Stimulated activated CD8-positive, alpha-beta memory T cell treated with anti-CD3 and anti-CD28 coated beads, Interleukin-12 subunit alpha, Interleukin-12 subunit beta, amount 100 ng/mL, for 24 hours (primary cell): ENCODE measurements at regions not wholly inside any gene's neighbourhood (a gene's known extent, or its start where the extent isn't known, plus 50 kb on each side); places are given as distances from the start of the nearest gene placed in this dataset.

Experiments
- DNase-seq: peaks from one replicate; pipeline ENCODE4 v3.0.0-alpha.2; 2020; ENCODE audit errors: extremely low read depth

DNA sequence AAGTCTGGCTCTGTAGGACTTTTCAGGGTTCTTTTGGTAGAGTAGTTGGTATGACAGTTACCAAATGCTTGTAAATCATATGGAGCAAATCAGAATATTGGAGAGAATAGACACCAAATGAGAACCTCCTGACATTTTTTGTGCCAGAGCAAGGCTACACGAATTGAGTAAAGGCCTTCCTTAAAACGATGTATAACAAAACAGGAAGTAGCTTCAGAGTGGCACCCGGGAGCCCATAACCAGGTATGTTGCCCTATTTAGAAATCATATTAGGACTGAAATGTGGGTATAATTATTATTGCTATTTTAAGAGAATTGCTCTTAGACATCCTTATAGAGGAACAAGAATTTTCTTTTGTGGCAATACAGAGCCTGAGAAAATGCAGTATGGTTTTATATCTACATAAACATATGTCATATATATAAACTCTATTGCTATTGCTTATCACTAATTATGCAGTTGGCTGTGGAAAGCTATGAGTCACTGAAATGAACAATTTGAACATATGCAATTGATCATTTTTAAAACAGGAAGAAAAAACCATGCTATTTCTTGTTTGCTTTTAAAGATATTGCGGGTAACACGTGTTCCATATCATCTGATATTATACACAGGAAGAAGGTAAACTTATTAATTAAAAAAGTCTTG, 197.4 kb upstream of the MTPN start:
- DNase-seq = no peak

DNA sequence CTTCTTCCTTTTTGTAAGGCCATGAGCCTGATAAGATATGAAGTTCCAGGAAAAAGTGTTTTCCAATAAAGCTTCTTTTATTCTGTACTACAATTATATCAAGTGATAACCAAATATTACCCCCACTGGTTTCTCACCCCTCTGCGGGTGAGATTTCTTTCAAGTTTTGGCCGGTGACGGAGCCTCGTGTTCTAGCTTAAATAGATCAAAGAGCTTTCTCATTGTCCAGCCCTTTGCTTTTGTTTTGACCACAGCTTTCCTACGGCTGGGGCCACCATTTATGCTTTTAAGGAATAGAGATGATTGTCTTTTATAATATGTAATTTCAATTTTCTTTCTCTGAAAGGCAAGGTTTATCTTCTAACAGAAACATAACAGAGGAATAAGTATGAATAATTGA, 196.7 kb upstream of the MTPN start:
- no peak for DNase-seq

DNA sequence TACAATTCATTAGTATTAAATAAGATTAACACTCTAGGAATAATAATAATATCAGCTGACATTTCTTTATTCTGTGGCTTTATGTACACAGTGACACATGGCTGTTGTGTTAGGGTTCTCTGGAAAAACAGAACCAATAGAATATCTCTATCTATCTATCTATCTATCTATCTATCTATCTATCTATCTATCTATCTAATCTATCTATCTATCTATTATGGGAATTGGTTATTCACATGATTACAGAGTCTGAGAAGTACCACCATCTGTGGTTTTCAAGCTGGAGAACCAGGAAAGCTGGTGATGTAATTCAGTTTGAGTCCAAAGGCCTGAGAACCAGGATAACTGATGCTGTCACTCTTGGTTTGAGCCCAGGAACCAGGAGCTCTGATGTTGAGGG, 194.1 kb upstream of the MTPN start:
- DNase-seq = no peak

DNA sequence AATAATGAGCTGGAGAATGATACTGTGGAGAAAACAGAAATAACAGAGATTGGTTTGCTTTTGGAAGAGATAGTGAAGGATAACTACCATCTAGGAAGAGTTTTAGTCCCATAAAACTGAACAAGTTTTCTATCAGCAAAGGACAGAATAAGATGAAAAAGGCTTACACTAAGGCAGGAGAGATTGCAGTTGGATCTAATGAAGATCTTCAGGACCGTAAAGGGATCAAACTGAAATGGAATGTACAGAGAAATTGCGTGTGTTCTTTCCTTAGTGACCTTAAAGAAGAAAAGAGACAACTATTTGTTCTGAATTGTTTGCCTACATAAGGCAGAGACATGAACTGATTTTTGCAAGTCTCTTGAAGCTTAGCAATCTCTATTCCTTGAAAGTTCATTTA, 191.7 kb upstream of the MTPN start:
- DNase-seq = no peak

DNA sequence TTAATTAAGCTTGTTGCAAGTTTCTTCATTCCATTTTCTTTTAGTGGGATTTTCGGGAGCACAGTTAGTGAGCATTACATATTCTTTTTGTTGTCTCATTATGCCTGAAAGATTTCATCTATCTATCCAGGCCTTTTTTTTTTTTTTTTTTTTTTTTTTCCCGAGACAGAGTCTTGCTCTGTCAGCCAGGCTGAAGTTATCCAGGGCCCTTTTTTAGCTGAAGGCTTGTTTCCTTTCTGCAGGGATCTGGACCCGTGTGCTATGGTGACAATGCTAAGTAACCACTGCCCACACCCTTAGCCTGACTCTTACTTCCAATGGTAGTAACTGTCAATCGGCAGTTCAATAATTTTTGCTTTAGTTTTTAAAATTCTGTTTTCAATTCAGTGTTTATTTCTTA, 190.8 kb upstream of the MTPN start:
- no peak for DNase-seq

DNA sequence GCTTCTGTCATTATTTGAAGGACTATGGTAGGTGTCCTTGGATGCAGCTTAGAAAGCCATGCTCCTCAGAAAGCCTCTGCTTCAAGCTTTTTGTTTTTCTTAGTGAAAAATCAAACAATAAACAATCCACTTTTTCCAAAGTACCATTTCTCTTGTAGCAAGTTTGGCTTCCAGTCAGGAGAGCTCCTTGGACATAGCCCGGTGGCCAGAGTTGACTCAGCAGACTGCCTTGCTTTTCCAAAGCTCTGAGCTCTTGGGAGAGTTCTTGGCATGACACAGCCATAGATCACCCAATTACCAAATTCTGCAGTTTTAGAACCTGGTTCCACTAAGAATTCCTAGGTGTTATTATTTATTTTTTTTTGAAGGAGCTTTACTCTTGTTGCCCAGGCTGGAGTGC, 189.4 kb upstream of the MTPN start:
- no peak for DNase-seq

DNA sequence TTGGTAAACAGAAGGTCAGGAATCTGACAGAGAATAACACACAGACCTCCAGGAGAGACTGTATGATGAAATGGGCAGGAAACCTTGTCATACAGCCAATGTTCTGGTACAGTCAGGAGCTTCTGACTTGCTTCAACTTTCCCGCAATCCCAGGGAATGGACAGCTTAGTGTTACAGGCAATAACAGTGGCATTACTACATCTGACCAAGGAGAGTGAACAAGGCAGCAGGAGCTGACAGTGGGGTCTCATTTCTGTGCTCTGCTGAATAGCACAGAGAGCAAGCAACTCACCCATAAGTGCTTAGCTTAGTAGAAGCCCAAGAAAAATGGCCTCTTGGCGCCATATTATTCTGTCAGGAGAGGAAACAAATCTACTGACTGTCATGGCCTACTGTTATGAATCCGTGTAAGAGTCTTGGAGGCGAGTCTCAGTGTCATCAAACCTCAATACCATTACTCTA, 186.2 kb upstream of the MTPN start:
- DNase-seq = no peak

DNA sequence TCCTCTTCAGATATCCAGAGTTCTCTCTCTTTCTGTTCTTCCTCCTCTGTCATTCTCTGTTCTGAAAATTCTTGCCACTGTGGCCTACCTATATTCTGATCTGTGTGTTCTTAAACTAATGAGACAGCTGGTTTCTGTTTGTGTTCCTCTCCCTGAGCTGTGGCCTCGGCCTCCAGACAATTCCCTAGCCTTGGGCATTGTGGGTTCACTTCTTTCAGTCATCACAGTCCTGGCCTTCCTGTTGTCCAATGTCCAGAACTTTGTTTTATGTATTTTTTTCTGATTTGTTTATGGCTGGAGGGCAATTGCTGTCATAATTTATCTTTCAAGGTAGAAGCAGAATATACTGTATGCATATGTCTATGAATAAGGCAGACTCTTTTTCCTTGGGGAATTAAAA, 173.2 kb upstream of the MTPN start:
- no peak for DNase-seq

DNA sequence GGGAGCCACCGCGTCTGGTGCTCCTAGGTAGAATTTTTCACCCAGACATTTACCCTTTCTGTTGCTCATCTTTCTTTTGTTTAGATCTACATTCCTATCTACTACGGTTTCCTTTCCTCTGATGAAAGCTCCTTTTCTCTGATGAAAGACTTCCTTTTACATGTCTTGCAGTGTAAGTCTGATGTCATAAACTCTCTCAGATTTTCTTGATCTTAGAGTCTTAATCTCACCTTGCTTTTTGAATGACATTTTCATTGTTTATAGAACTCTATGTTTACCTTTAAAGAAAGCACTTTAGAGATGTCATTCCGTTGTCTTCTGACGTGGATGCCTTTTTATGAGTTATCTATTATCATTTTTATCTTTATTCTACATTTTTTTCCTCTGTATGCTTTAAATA, 171.8 kb upstream of the MTPN start:
- DNase-seq = no peak

DNA sequence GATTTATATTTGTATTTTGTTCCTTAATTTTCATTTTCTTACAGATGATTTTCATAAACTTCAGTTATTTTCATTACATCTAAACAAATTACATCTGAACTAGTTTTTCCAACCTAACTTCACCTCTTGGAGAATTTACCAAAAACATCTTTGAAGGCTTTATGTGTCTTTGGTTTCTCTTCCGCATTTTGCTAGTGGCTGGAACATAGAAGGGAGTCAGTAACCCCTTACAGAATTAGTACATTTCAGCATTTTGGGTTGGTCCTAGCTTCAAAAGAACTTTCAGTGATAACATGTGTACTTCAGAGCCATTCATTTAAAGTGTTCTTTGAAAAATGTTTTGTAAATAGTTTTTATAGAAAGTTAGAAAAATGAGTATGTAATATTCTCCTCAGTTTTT, 169.8 kb upstream of the MTPN start:
- no peak for DNase-seq

DNA sequence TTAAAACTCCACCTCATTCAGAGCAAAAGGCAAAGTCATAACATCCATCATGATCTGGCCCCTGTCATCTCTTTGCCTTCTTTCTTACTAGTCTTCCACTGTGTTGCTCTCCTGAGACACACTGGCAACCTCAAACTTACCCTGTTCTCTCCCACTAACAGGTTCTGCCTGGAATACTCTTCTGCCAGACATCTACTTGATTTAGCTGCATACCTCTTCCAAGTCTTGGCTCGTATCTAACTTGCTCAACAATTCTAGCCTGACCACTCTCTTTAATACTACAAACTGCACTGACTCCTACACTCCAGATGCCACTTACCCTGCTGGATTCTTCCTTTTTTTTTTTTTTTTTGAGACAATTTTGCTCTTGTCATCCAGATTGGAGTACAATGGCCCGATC, 167.0 kb upstream of the MTPN start:
- no peak for DNase-seq

DNA sequence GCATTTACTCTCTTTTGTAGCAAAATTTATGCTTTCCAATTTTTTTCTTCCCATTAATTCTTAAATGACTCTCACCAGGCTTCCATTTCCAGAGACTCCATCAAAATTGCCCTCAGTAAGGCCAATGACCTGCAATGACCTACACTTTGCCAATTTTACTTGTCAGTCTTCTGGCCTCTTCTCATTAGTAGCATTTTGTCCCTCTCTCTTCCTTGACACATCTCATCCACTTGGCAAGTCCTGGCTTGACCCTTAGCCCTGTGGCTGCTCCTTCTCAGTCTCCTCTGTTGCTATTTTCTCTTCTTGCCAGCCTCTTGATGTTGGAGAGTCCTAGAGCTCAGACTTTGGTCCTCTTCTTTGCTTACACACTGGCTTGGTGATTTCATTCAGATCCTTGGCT, 166.1 kb upstream of the MTPN start:
- DNase-seq = no peak

DNA sequence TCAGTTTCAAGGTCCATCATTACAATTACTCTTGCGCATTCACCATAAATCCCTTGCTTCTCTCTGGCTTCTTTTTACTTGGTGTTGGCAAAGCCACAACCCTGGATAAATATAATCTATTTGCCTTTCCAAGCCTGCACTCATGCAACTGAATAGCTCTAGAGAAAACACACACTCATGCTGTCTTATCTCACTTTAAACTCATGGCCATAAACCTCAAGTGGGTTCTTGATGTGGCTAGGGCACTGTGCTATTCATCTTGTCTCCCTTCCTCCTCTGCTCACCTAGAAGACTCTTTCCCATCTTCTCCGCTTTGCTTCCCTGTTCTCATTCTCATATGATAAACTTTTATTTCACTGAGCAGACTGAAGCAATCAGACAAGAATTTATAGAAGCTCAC, 165.4 kb upstream of the MTPN start:
- no peak for DNase-seq

DNA sequence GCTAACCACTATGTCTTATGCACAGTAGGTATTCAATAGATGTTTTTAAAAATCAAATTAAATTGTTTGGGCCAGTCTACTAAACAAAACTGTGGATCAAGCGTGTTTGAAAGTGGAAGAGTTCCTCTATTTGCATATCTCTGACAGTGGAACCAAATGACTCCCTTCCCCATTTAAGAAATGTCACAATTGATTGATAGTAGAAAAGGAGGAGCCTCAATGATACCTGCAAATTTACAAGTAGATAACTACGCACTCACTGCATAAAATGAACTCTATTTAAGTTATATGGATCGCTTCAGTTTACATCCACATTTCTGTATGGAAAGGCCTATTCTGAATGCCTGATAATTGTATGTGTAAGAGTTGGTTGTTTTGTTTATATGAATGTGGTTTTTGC, 163.3 kb upstream of the MTPN start:
- DNase-seq = no peak

DNA sequence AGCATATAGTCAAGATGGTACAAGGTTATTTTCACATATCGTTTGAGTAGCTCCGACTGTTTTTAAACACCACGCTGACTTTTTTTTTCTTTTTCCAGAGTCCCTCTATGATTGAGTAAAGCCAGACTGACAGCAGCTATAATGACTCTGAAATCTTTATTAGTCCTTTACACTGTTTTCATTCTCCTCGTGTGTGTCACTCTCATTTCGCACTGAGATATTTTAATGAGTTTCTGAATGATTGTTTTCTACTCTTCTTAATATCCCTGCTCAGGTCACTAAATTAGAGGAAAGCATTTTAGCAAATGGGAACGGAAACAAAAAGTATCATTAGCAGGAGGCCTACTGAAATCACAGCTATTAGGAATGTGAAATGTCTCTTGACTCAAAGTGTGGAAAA, 162.3 kb upstream of the MTPN start:
- DNase-seq = no peak

DNA sequence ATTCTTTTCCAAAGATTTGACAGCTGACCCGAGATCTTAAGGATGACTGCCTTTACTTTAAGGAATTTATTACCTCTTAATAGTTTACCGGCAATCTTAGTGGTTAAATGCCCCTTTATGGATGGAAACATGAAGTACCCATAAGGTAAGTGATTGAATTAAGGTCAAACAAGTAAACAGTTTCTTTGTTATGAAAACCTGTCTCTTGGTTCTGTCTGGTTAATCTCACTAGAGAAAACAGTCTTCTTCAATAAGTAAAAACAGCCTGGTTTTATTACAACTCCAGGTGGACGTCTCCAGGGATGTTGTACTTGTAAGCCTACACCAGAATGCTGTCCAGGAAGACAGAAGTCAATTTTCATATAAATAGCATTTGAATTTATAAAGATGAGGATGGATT, 161.8 kb upstream of the MTPN start:
- DNase-seq = no peak

DNA sequence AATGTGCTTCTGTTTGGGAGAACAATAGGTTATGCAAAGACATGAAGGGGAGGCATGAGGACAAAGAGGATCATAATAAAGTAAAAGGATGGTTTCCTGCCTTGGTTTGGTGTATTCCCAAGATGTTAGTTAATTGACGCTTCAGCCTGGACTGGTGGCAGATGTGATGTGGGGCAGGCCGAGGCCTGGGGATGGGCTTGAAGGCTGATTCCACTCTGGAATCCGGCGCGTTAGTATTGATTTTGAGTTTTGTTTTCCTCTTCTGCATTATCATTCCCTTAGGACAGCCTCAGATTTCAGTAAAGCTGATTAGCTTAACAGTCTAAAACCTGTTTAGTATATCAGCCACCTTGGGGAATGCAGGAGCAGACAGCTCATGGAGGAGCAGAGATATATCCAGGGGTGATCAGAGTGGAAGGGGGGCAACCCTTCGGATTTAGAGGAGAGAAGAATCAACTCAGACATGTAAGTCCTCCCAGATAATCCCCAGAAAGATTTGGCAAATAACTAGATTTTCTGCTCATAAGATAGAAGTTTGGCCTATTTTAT, 159.8 kb upstream of the MTPN start:
- DNase-seq = no peak

DNA sequence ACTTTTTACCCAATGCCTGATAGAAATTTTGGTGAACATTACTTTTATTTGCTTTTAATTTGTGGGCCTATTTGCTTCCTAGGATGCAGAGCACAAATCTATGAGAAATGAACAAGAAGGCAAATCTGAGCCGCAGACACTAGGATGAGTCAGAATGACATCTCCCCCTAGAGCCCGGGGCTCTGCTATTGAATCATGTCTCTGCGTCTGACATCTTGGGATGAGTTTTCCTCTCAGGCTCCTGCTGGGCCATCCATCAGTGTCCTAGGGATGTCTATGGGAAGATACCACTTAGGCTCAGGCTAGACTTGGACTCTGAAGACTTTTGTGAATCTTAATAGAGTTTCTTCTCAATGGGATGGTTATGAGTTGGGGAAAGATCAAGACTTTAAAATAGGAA, 157.3 kb upstream of the MTPN start:
- DNase-seq = no peak

DNA sequence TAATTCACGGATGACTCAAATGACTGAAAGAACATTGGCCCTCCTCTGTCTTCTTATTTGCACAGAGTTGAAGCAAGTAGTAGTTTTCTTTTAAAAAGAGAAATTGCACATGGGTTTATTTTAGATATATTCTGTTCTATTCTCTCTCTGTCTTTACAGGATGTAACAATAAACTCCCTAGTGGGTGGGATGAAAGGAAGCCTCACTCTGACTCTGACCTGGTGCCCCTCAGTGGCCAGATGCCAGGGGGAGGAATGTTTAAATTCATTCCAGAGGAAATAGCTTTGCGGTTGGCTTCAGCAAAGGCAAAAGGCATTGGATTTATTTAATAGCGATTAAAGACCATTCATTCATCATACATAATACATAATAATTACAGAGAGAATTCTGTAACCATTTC, 156.4 kb upstream of the MTPN start:
- DNase-seq = no peak

DNA sequence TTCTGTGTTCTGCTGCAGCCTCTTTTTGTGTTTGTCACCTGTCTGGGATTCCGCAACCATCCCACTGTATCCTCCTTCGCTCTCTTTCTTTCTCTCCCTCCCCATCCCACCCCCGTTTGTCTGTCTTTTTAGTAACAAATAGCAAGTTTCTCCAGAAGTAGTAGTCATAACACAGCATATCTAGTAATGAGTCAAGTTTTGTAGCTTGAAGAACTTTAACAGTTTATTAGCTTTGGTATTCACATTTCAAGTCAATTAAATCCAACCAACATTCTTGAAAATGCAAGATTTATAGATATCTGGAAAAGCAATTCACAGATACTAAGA, 154.1 kb upstream of the MTPN start:
- DNase-seq = no peak

DNA sequence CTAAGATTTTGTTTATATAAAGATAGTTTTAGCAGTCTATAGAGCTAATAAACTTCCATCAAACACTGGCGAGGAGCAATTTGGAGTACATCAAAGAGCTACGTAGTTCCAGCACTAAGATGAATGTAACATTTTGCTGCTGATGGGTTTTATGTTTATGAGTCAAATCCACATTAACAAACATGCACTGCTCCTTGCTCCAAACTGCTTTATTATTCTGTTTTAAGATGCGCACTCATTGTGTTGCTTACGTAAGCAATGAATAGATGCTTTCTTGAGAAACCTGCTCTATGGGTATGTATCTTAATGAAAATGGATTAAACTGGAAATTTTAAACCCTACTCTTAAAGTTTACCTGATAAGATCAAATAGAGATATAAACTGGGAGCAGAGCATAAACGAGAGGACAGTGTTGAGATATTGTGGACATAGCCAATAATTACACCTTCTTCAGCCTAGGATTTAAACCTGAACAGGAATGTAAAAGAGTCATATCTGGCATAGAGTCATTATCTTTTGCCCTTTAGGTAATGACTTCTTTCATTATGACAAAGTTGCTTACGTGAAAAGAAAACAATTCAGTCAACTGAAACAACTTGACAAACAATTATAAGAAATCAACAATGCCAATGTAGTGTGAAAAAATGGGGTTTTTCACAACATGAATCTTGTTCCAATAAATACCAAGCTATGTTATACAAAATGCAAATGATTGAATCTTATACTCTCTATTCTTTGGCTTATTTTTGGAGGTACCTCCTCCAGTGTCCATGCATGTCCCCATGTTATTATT, 153.5 kb upstream of the MTPN start:
- DNase-seq = no peak

DNA sequence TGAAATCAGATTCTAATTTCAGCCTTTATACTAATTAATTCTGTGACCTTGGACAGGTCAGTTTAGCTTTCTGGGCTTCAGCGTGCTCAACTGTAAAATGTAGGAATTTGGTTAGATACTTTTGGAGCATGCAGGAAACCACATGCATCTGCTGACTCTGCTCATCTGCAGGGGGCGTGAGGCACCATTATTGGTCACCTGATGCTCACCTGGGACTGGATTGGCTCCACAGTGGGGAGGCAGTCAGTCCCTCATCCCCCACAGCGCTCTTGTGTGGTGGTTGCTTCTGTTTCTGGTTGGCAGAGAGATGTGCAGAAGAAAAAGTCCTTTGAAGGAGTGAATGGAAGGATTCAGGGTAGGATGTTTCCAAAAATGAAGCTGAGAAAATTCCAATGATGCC, 150.9 kb upstream of the MTPN start:
- DNase-seq = no peak

DNA sequence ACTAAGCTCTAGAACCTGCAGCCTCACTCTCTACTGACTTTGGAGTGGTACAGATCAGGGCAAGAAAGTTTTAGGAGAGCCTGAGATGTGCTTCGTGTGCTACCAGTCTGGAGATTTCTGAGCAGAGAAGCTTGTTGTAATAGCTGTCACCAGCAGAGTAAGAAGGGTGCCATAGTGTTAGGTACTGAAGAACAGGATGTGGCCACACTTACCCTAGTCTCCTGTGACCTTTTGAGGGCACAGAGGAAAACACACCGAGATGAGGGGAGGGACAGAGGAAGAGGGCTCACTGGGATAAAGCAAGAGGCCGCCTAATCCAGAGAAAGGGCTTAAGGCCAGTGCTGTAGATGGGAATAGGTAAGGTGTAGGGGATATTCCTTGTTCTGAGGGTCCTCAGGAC, 146.2 kb upstream of the MTPN start:
- DNase-seq = no peak

DNA sequence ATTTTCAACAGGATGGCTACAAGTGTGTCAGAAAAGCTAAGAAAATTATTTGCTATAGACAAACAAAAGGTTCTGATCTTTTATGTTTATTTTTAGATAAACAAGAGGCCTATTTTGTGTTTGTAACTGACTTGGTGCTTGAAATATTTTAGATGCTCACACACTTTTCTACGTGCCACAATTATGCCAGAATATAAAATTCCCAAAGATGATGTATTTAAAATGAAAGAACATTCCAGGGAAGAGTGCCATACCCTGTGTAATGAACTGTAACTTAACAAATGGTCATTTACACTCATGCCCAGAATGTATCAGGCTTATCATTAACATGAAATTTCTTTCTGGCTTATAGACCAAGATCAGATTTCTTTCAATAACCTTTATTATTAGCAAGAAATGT, 144.9 kb upstream of the MTPN start:
- no peak for DNase-seq
